Body of pancreas (tissue), 4 donors: ENCODE measurements at regions not wholly inside any gene's neighbourhood (a gene's known extent, or its start where the extent isn't known, plus 50 kb on each side); places are given as distances from the start of the nearest gene placed in this dataset.

Experiments
- ATAC-seq: fragments of 150-250 bp; one replicate; pipeline ENCODE4 v1.9.1; 2016
- DNase-seq, 4 donors: peaks; one replicate each; pipeline ENCODE4 v3.0.0-alpha.2; 2019
- H3K27ac ChIP-seq, 4 donors: fragments of 200-600 bp; sonication (generic); 1 replicate in 3 of 4; 2 replicates in 1 of 4; pipeline versions ENCODE4 v1.5.1 to v1.6.1; 2016 to 2019; ENCODE audit warnings: mild to moderate bottlenecking in 1 of 4, mixed read lengths in 1 of 4, moderate library complexity in 1 of 4
- H3K27me3 ChIP-seq, 2 donors: fragments of 200-600 bp; sonication (generic); one replicate each; pipeline ENCODE4 v1.6.0; 2016; ENCODE audit warnings: mild to moderate bottlenecking in 1 of 2
- H3K36me3 ChIP-seq, 2 donors: fragments of 200-600 bp; sonication (generic); replicated peaks in 1 of 2; 2 replicates each; pipeline ENCODE4 v1.5.1; 2016; ENCODE audit warnings: low read depth in 2 of 2; ENCODE audit not compliant: insufficient read depth in 1 of 2
- H3K4me1 ChIP-seq: fragments of 200-600 bp; sonication (generic); one replicate; pipeline ENCODE4 v1.6.0; 2016
- H3K4me3 ChIP-seq, 2 donors: fragments of 200-600 bp; sonication (generic); 1 replicate in 1 of 2; 2 replicates in 1 of 2; pipeline ENCODE4 v1.5.1; 2016 to 2019
- H3K9me3 ChIP-seq, 3 donors: fragments of 200-600 bp; sonication (generic); 1 replicate in 2 of 3; 2 replicates in 1 of 3; pipeline ENCODE4 v1.5.1; 2016
- CTCF ChIP-seq, 7 experiments: fragments of 450-650 bp in 4 of 7; fragments of 200-600 bp in 3 of 7; sonication (generic) in 3 of 7; IDR thresholded peaks; one replicate each; pipeline ENCODE4 v1.5.1; 2016 to 2019; ENCODE audit warnings: antibody characterized with exemption in 7 of 7
- POLR2A ChIP-seq, 3 donors: fragments of 450-650 bp; IDR thresholded peaks; one replicate each; pipeline ENCODE4 v1.6.1; 2016; ENCODE audit warnings: antibody characterized with exemption in 3 of 3, mild to moderate bottlenecking in 2 of 3
- WGBS, 2 donors: methylation state at CpG; one replicate each; pipeline ENCODE4 v1.1.5; 2017; 5-methylcytosine and 5-hydroxymethylcytosine counted together
- intact Hi-C: fragments of 100-400 bp; cut with DNase I; formaldehyde crosslinking; loops from one replicate; pipeline ENCODE4 v1.15.1; 2023

GRCh38 chr6:2412731-2413130 is 167.3 kb upstream of the GMDS start:
- no peak for ATAC-seq
- DNase-seq, result no peak
- H3K27me3 ChIP-seq, result no peaks in the 10 kb centered on the region
- no peaks in the 10 kb centered on the region for H3K36me3 ChIP-seq
- no peaks in the 10 kb centered on the region for H3K4me1 ChIP-seq
- TF ChIP-seq POLR2A (IDR thresholded peaks at IDR 0.05), result no peak
- TF ChIP-seq CTCF (IDR thresholded peaks at IDR 0.05), result no peak
- no peaks in the 10 kb centered on the region for H3K9me3 ChIP-seq
- intact Hi-C loops, result no loop called here
- no peak overlapping the region for H3K4me3 ChIP-seq
- H3K27ac ChIP-seq, result no peak overlapping the region
- WGBS, 2 donors, result 86 to 87% methylated on average over 4 of the region's 4 CpGs

GRCh38 chr6:2410656-2411380 is 165.4 kb upstream of the GMDS start:
- H3K27me3 ChIP-seq, result no peaks in the 10 kb centered on the region
- no peaks in the 10 kb centered on the region for H3K36me3 ChIP-seq
- H3K4me1 ChIP-seq, result no peaks in the 10 kb centered on the region
- no peak overlapping the region for H3K27ac ChIP-seq
- H3K9me3 ChIP-seq, result no peaks in the 10 kb centered on the region
- ATAC-seq (no peak), DNase-seq (no peak)
- TF ChIP-seq CTCF (IDR thresholded peaks at IDR 0.05), result no peak
- TF ChIP-seq POLR2A (IDR thresholded peaks at IDR 0.05), result no peak
- H3K4me3 ChIP-seq, result no peak overlapping the region
- 91 to 92% methylated on average over 7 of the region's 7 CpGs for WGBS, 2 donors
- intact Hi-C loops, result no loop called here

- ATAC-seq, result no peak
- intact Hi-C loops, result no loop called here
- TF ChIP-seq CTCF (IDR thresholded peaks at IDR 0.05) (no peak), POLR2A (IDR thresholded peaks at IDR 0.05) (no peak)
- H3K27me3 ChIP-seq, result no peaks in the 10 kb centered on the region
- no peaks in the 10 kb centered on the region for H3K36me3 ChIP-seq
- no peak overlapping the region for H3K27ac ChIP-seq
- no peak overlapping the region for H3K4me3 ChIP-seq
- no peaks in the 10 kb centered on the region for H3K9me3 ChIP-seq
- DNase-seq, result no peak
- no peaks in the 10 kb centered on the region for H3K4me1 ChIP-seq
Observed at GRCh38 chr6:2407525-2407924, 162.1 kb upstream of the GMDS start.

GRCh38 chr6:2404211-2404929 is 159.0 kb upstream of the GMDS start:
- 85 to 89% methylated on average over 6 of the region's 6 CpGs for WGBS, 2 donors
- Histone ChIP-seq H3K4me3 (no peak overlapping the region), H3K9me3 (no peaks in the 10 kb centered on the region), H3K36me3 (no peaks in the 10 kb centered on the region), H3K27ac (no peak overlapping the region), H3K27me3 (no peaks in the 10 kb centered on the region), H3K4me1 (no peaks in the 10 kb centered on the region)
- intact Hi-C loops, result no loop called here
- DNase-seq, result no peak
- TF ChIP-seq POLR2A (IDR thresholded peaks at IDR 0.05) (no peak), CTCF (IDR thresholded peaks at IDR 0.05) (no peak)
- no peak for ATAC-seq

- WGBS, 2 donors, result 96 to 99% methylated on average over 4 of the region's 4 CpGs
- peak in 1 of 4 donors; percentile 35 for DNase-seq
- intact Hi-C loops, result no loop called here
Observed at GRCh38 chr6:2403546-2403945, 158.1 kb upstream of the GMDS start.

More at GRCh38 chr6:2403546-2403945, 158.1 kb upstream of the GMDS start:
- no peaks in the 10 kb centered on the region for H3K36me3 ChIP-seq
- TF ChIP-seq POLR2A (IDR thresholded peaks at IDR 0.05) (no peak), CTCF (IDR thresholded peaks at IDR 0.05) (no peak)
- H3K27ac ChIP-seq, result no peak overlapping the region
- H3K27me3 ChIP-seq, result no peaks in the 10 kb centered on the region
- no peak for ATAC-seq
- H3K9me3 ChIP-seq, result no peaks in the 10 kb centered on the region
- no peak overlapping the region for H3K4me3 ChIP-seq
- H3K4me1 ChIP-seq, result no peaks in the 10 kb centered on the region
